HG03460 (cell line): ENCODE measurements at regions not wholly inside any gene's neighbourhood (a gene's known extent, or its start where the extent isn't known, plus 50 kb on each side); places are given as distances from the start of the nearest gene placed in this dataset.
"Not testable (repeated sequence)": the region's sequence is repeated elsewhere in the genome, so short reads cannot be mapped to it uniquely, and the experiment has no call there.

Experiments
- ATAC-seq: cut with Tn5 transposase; IDR thresholded peaks from one replicate; pipeline ENCODE4 v1.9.1; 2021; ENCODE audit not compliant: unreplicated experiment

DNA sequence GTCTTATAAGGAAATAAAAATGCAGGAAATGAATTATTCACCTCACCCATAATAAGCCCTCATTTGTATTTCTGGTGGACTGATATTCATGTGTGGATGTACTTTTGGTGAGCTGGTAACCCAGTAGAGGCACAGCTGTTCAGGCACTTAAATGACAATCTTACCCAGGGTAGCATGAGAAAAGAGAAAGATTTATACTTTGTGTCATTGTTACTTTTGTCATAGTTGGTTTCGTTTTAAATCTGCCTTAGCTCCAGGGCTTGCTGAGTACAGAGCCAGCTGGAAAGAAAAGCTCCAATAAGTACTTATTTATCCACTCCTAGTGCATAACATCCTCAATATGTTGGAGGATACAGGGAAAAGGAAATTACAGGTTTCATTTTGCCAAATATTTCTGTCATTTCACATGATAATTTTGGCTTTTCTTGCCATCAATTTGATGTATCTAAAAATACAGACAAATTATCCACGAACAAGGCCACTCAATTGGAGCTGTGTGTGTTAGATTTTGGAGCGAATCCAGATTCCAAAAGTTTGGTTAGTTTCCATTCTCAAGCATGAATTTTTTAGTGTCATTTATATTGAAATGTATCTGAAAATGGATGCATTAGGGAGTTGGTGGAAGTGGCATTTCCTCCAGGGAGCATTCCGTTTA, 1276.1 kb upstream of the FAM98A start:
- no peak for ATAC-seq

DNA sequence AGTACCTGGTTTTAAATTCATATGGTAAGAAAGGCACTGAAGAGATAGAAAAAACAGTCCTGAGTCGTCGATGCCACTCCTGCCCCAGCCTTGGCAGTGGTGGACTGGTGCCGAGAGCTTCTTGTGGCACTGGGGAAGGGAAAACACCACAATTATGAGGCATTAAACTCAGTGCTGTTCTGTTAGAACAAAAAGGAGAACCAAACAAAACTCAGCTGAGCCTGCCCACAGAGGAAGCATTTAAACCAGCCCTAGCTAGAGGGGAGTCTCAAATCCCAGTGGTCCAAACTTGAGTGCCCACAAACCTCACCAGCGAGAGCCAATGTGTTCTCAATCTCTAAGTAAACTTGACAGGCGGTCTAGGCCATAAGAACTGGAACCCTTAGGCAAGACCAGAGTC, 1254.5 kb upstream of the FAM98A start:
- no peak for ATAC-seq

DNA sequence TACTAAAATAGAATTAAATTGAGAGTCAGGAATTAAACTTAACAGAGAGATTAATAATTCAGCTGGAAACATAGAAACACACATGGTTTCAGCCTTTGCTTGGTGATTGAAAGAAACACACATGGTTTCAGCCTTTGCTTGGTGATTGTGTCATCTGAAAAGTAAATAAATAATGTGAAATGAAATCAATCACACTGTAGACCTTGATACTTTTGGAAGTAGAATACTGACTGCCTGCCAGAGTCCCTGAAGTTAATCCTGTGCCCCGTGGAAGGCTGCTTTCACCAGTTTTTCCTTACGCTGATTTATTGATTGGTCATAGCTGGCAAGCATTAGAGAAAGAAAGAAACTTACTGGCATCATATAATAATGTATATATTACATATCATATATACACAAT, 1252.7 kb upstream of the FAM98A start:
- ATAC-seq = no peak

DNA sequence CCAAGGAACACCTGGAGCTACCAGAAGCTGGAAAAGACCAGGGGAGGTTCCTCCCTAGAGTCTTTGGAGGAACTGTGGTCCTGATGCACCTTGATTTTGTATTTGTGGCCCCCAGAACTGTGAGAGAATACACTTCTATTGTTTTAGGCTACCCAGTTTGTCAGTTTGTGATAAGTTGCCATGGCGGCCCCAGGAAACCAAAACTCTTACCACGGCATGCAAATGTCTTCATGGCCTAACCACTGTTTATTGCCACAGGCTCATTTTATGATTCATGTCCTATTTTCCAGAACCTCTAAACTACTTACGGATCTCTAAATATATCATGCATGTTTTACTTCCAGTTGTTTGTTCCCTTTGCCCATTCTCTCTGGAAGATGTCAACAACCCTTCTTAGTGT, 1250.7 kb upstream of the FAM98A start:
- ATAC-seq = no peak

GRCh38 chr2:34848691-34849090, 1249.6 kb upstream of the FAM98A start:
- no peak for ATAC-seq

GRCh38 chr2:34848132-34848531, 1249.0 kb upstream of the FAM98A start:
- no peak for ATAC-seq

DNA sequence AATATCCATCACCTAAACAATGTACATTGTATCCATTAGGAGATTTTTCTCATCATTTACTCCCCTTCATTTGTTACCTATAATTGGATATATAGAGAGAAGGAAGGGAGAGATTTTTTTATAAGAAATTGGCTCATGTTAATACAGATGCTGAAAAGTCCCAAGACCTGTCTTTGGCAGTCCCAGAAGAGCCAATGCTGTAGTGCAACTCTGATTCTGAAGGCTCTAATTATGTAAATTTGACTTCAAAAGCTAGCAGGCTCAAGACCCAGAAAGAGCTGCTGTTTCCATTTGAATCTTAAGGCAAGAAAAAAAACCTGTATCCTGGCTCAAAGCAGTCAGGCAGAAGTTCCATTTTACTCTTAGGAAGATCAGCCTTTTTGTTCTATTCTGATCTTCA, 1245.5 kb upstream of the FAM98A start:
- ATAC-seq = no peak

GRCh38 chr2:34838408-34838807, 1239.3 kb upstream of the FAM98A start:
- no peak for ATAC-seq

DNA sequence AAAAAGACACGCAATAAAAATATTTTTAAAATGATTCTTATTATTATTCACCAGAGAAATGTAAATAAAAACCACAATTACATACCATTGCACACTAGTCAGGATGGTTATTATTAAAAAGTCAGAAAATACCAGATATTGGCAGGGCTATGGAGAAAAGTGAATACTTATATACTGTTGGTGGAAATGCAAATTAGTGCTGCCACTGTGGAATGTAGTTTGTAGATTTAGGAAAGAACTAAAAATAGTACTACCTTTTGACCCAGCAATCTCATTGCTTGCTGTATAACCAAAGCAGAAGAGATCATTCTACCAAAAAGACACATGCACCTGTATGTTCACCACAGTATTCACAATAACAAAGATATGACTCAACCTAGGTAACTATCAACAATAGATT, 1237.3 kb upstream of the FAM98A start:
- ATAC-seq = no peak

GRCh38 chr2:34831096-34831495, 1232.0 kb upstream of the FAM98A start:
- no peak for ATAC-seq

GRCh38 chr2:34828481-34828880, 1229.4 kb upstream of the FAM98A start:
- ATAC-seq = no peak

- ATAC-seq = no peak
Measured at GRCh38 chr2:34827398-34827797, 1228.3 kb upstream of the FAM98A start.

GRCh38 chr2:34825686-34826085, 1226.6 kb upstream of the FAM98A start:
- no peak for ATAC-seq

- ATAC-seq = no peak
Measured at GRCh38 chr2:34822616-34823015, 1223.5 kb upstream of the FAM98A start.

DNA sequence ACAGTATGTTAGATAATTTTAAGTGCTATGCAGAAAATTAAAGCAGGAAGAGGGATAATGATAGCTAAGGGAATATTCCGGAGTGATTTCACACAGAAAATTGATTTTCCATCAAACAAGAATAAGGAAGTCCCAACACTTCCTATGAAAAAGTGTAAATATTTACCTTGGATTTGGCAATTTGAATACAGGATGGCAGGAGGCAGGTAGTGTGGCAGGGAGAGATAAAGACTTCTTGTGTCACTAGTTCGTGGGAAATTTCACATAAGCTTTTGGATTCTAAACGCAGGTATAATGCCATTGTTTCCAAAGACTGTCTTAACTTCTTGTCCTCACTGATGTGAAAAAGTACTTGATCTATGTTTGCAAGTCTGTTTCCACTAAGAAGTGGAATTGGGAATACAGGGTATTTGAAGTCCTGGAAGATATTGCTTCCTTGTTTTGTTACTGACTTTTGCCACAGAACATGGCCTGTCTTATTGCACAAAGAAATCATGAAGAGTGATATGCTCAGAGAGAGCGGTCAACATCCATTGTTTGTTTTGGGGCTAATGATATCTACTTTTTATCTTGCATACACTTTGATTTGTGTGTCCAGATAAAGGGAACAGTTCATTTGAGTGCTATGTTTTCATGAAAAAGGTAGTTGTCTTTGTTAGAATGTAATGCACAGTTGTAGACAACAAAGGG, 1216.1 kb upstream of the FAM98A start:
- ATAC-seq = no peak

DNA sequence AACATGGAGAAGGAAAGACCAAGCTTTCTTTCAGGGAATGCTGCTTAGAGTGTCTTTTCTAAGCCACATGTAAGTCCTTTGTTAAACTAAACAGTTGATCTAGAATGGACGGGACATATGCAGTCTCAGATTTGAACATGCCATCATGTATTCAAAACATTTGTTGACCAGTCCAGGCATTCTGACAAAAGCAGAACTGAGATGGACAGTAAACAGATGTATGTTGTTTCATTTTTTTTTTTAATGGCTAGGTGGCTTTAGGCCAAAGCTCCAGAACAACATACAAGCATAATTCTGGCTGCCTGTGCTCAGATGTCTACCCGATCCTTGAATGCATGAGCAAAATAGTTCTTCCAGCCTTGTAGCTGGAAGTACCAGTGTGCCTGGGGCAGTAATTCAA, 1211.4 kb upstream of the FAM98A start:
- ATAC-seq = no peak

DNA sequence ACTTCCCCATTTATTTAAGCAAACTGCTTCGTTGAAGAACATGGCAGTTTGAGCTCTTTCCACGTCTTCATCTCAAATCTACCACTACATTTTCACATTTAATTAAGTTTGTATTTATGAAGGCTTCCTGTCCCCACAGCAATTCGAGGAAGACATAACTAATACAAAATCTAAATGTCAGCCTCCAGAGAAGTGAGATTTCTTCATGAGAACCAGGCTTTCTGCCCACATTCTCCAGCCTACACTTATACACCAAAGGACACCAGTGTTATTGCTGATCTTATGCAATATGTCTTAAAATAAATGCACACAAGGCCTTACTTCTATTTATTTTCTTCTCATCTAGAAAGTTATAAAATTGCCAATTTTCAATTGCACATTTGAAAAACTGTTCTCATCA, 1209.3 kb upstream of the FAM98A start:
- no peak for ATAC-seq

GRCh38 chr2:34806891-34807290, 1207.8 kb upstream of the FAM98A start:
- no peak for ATAC-seq

DNA sequence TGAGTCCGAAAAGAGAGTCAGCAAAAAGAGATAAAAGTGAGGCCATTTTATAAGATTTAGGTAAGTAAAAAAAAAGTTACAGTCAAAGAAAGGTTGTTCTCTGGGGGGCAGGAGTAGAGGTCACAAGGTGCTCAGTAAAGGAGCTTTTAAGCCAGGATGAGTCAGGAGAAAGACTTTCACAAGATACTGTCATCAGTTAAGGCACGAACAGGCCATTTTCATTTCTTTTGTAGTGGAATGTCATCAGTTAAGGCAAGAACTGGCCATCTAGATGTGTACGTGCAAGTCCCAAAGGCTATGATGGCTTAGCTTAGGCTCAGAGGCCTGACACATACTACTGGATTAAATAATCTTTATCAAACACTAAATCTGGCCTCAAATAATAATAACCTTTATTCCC, 1207.3 kb upstream of the FAM98A start:
- ATAC-seq = no peak

- no peak for ATAC-seq
Measured at GRCh38 chr2:34799556-34799955, 1200.5 kb upstream of the FAM98A start.

- ATAC-seq = not testable (repeated sequence)
Measured at GRCh38 chr2:34795586-34795985, 1196.5 kb upstream of the FAM98A start.

- no peak for ATAC-seq
Measured at GRCh38 chr2:34789169-34789568, 1190.1 kb upstream of the FAM98A start.

DNA sequence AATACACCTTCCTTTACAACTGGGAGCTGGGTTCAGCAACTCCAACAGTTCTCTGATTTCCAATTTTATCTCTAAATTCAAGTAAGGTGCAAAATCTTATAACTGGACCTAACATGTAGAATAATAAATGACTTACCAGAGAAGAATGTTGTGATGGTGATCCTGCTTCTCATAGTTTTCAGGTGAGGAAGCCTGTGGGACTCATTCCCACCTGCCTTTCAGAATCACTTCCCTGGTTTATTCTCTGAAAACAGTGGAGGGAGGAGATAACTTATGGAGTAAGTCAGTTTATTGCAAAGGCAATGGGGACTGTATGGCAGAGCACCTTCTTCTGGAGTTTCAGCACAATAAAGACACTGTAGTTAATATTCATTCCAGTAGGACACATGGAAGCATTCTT, 1188.2 kb upstream of the FAM98A start:
- ATAC-seq = no peak
